H1 (cell line): ENCODE measurements at regions not wholly inside any gene's neighbourhood (a gene's known extent, or its start where the extent isn't known, plus 50 kb on each side); places are given as distances from the start of the nearest gene placed in this dataset.
"Not testable (repeated sequence)": the region's sequence is repeated elsewhere in the genome, so short reads cannot be mapped to it uniquely, and the experiment has no call there.

Source experiments
- CTCF ChIA-PET: fragments of 300-600 bp; sonication (Branson Sonifier 250); formaldehyde crosslinking; loops from one replicate; lab custom pipeline; 2021; ENCODE audit not compliant: partially characterized antibody; lab: Charles Lee
- POLR2A ChIA-PET: fragments of 300-600 bp; sonication (Branson Sonifier 250); formaldehyde crosslinking; loops from one replicate; lab custom pipeline; 2021; ENCODE audit warnings: inconsistent platforms; ENCODE audit not compliant: partially characterized antibody; lab: Charles Lee
- DNase-seq, 2 experiments: peaks; one replicate each; pipeline versions ENCODE4 v3.0.0 to v3.0.0-alpha.2; 2010 to 2022; ENCODE audit warnings: low spot score in 2 of 2, low read depth in 1 of 2, mixed read lengths in 1 of 2
- FAIRE-seq: peaks from 2 replicates; lab custom pipeline; 2011; peaks lifted over from hg19 to GRCh38; lab: Jason Lieb, UNC
- H2AFZ ChIP-seq: 2 replicates; pipeline ENCODE4 v1.8.1; 2012; ENCODE audit warnings: low read length, inconsistent platforms
- H2AK5ac ChIP-seq: 2 replicates; pipeline ENCODE4 v1.6.1; 2013; ENCODE audit warnings: low read depth, low read length
- H2BK120ac ChIP-seq: replicated peaks from 2 replicates; pipeline ENCODE3; 2013; ENCODE audit warnings: low read depth, low read length, inconsistent platforms
- H2BK12ac ChIP-seq: 2 replicates; pipeline ENCODE4 v1.6.1; 2013; ENCODE audit warnings: low read depth, low read length
- H2BK15ac ChIP-seq: 2 replicates; pipeline ENCODE4 v1.6.1; 2013; ENCODE audit warnings: low read length
- H2BK20ac ChIP-seq: 2 replicates; pipeline ENCODE4 v1.6.1; 2013; ENCODE audit warnings: low read length
- H2BK5ac ChIP-seq: 2 replicates; pipeline ENCODE4 v1.6.1; 2013; ENCODE audit warnings: low read depth, low read length
- H3K14ac ChIP-seq: 2 replicates; pipeline ENCODE4 v1.6.1; 2013; ENCODE audit warnings: inconsistent platforms; ENCODE audit not compliant: insufficient read length
- H3K18ac ChIP-seq: 2 replicates; pipeline ENCODE4 v1.6.1; 2013; ENCODE audit warnings: low read length; ENCODE audit errors: extremely low read depth
- H3K23ac ChIP-seq: 2 replicates; pipeline ENCODE4 v1.6.1; 2013; ENCODE audit warnings: inconsistent platforms; ENCODE audit not compliant: insufficient read length
- H3K23me2 ChIP-seq: 2 replicates; pipeline ENCODE4 v1.6.1; 2013; ENCODE audit warnings: low read depth, low read length
- H3K27ac ChIP-seq: 2 replicates; pipeline ENCODE4 v1.6.1; 2011; ENCODE audit warnings: low read depth, low read length, inconsistent platforms
- H3K27me3 ChIP-seq, 4 experiments: replicated peaks in 1 of 4; 1 replicate in 1 of 4; 2 replicates in 3 of 4; pipeline versions ENCODE4 v1.6.1 to v1.8.1; 2011 to 2013; ENCODE audit warnings: low read length in 3 of 4, mild to moderate bottlenecking in 3 of 4, inconsistent platforms in 2 of 4, mixed read lengths in 2 of 4, moderate library complexity in 1 of 4; ENCODE audit not compliant: control insufficient read depth in 3 of 4, insufficient read depth in 3 of 4; ENCODE audit errors: extremely low read depth in 1 of 4
- H3K36me3 ChIP-seq, 4 experiments: 2 replicates each; pipeline versions ENCODE4 v1.6.1 to v1.8.1; 2011 to 2013; ENCODE audit warnings: mild to moderate bottlenecking in 4 of 4, low read length in 3 of 4, moderate library complexity in 2 of 4, control low read depth in 1 of 4, inconsistent platforms in 1 of 4; ENCODE audit not compliant: insufficient read depth in 4 of 4, control insufficient read depth in 2 of 4
- H3K4ac ChIP-seq: replicated peaks from 2 replicates; pipeline ENCODE3; 2013; ENCODE audit warnings: low read length, low read depth, mixed read lengths, inconsistent platforms; ENCODE audit not compliant: insufficient read length
- H3K4me1 ChIP-seq, 4 experiments: replicated peaks in 1 of 4; 1 replicate in 1 of 4; 2 replicates in 3 of 4; pipeline versions ENCODE4 v1.6.1 to v1.8.1; 2011 to 2013; ENCODE audit warnings: low read length in 3 of 4, inconsistent platforms in 2 of 4, mixed read lengths in 1 of 4; ENCODE audit not compliant: insufficient read depth in 4 of 4, control insufficient read depth in 3 of 4
- H3K4me2 ChIP-seq, 2 experiments: 2 replicates each; pipeline versions ENCODE4 v1.6.1 to v1.8.1; 2011 to 2013; ENCODE audit warnings: low read depth in 2 of 2, low read length in 2 of 2, control low read depth in 1 of 2, inconsistent platforms in 1 of 2, mild to moderate bottlenecking in 1 of 2; ENCODE audit not compliant: insufficient read depth in 1 of 2
- H3K4me3 ChIP-seq, 4 experiments: fragments of 200-600, 300-600 bp in 1 of 4; sonication (generic), shearing (Covaris generic), sonication (Bioruptor Twin) in 1 of 4; 2 replicates each; pipeline versions ENCODE4 v1.5.1 to v1.8.1; 2011 to 2016; ENCODE audit warnings: low read length in 4 of 4, low read depth in 3 of 4, control low read depth in 2 of 4, inconsistent platforms in 2 of 4, mild to moderate bottlenecking in 2 of 4, mixed read lengths in 1 of 4, moderate library complexity in 1 of 4; ENCODE audit not compliant: insufficient read depth in 2 of 4; ENCODE audit errors: extremely low read depth in 1 of 4
- H3K56ac ChIP-seq: replicated peaks from 2 replicates; pipeline ENCODE3; 2013; ENCODE audit warnings: low read depth, mild to moderate bottlenecking, mixed read lengths, low read length, inconsistent platforms; ENCODE audit not compliant: insufficient read length
- H3K79me1 ChIP-seq: 2 replicates; pipeline ENCODE4 v1.6.1; 2013; ENCODE audit warnings: low read depth, low read length, control low read depth
- H3K79me2 ChIP-seq, 2 experiments: 2 replicates each; pipeline versions ENCODE4 v1.6.1 to v1.8.1; 2012 to 2013; ENCODE audit warnings: low read length in 2 of 2, mild to moderate bottlenecking in 2 of 2, inconsistent platforms in 1 of 2; ENCODE audit not compliant: insufficient read depth in 2 of 2, control insufficient read depth in 1 of 2
- H3K9ac ChIP-seq, 4 experiments: replicated peaks in 1 of 4; 1 replicate in 1 of 4; 2 replicates in 3 of 4; pipeline versions ENCODE4 v1.6.1 to v1.8.1; 2011 to 2013; ENCODE audit warnings: low read depth in 3 of 4, low read length in 3 of 4, control low read depth in 2 of 4, mild to moderate bottlenecking in 2 of 4, moderate library complexity in 2 of 4, inconsistent platforms in 1 of 4; ENCODE audit errors: extremely low read depth in 1 of 4
- H3K9me3 ChIP-seq, 2 experiments: 2 replicates each; pipeline versions ENCODE4 v1.6.1 to v1.8.1; 2012 to 2013; ENCODE audit warnings: mild to moderate bottlenecking in 2 of 2, moderate library complexity in 2 of 2, control low read depth in 1 of 2, inconsistent platforms in 1 of 2, low read depth in 1 of 2, low read length in 1 of 2, mixed read lengths in 1 of 2; ENCODE audit not compliant: insufficient read depth in 2 of 2
- H4K20me1 ChIP-seq, 2 experiments: replicated peaks in 1 of 2; 2 replicates each; pipeline versions ENCODE3 to v1.8.1; 2011 to 2013; ENCODE audit warnings: inconsistent platforms in 2 of 2, low read length in 2 of 2, mild to moderate bottlenecking in 1 of 2; ENCODE audit not compliant: insufficient read depth in 2 of 2, control insufficient read depth in 1 of 2
- H4K5ac ChIP-seq: 2 replicates; pipeline ENCODE4 v1.6.1; 2013; ENCODE audit warnings: low read length, low read depth, mixed read lengths, inconsistent platforms; ENCODE audit not compliant: insufficient read length
- H4K8ac ChIP-seq: 2 replicates; pipeline ENCODE4 v1.8.0; 2013; ENCODE audit warnings: mild to moderate bottlenecking, moderate library complexity, low read length, inconsistent platforms; ENCODE audit not compliant: insufficient read depth; ENCODE audit errors: extremely low read depth
- H4K91ac ChIP-seq: replicated peaks from 2 replicates; pipeline ENCODE3; 2013; ENCODE audit warnings: low read length, mixed read lengths, inconsistent platforms; ENCODE audit not compliant: insufficient read length
- WGBS, 2 experiments: shearing (Covaris generic) in 1 of 2; methylation state at CpG; one replicate each; pipeline versions ENCODE4 v1.1.6 to v1.1.7; 2013 to 2015; ENCODE audit warnings: low lambda C conversion rate in 2 of 2, mixed read lengths in 2 of 2, inconsistent platforms in 1 of 2, low coverage in 1 of 2, missing lambda C conversion rate in 1 of 2; ENCODE audit not compliant: insufficient replicate concordance in 2 of 2, insufficient coverage in 1 of 2, insufficient read length in 1 of 2; ENCODE audit errors: extremely low coverage in 1 of 2, missing lambda C conversion rate in 1 of 2; 5-methylcytosine and 5-hydroxymethylcytosine counted together

- H3K79me2 ChIP-seq, H2BK20ac ChIP-seq, H2BK120ac ChIP-seq, H2BK15ac ChIP-seq, H3K23me2 ChIP-seq, CTCF ChIA-PET, POLR2A ChIA-PET, H3K56ac ChIP-seq, H4K8ac ChIP-seq, H3K27ac ChIP-seq, H3K79me1 ChIP-seq, H3K4ac ChIP-seq, H3K4me2 ChIP-seq, H3K9ac ChIP-seq, H2BK12ac ChIP-seq, H3K36me3 ChIP-seq, H4K5ac ChIP-seq, H3K18ac ChIP-seq, H3K23ac ChIP-seq, H2AFZ ChIP-seq, H4K91ac ChIP-seq, H2BK5ac ChIP-seq, H3K4me1 ChIP-seq, H3K4me3 ChIP-seq, DNase-seq, FAIRE-seq, H2AK5ac ChIP-seq, H4K20me1 ChIP-seq, H3K27me3 ChIP-seq, H3K14ac ChIP-seq: not testable (repeated sequence)
- peaks cover 9 to 73% of the 10 kb centered on the region in 2 experiments; a peak in 3 of 4 replicates for H3K9me3 ChIP-seq
- WGBS, 2 experiments: 91% methylated on average over 2 of the region's 8 CpGs; no CpG with 5 or more reads in 1 of the 2 experiments
Measured at GRCh38 chr17:21780293-21780888, 88.1 kb downstream of the KCNJ18 start.
